ENCODE measurements at regions not wholly inside any gene's neighbourhood (a gene's known extent, or its start where the extent isn't known, plus 50 kb on each side); places are given as distances from the start of the nearest gene placed in this dataset.

DNA sequence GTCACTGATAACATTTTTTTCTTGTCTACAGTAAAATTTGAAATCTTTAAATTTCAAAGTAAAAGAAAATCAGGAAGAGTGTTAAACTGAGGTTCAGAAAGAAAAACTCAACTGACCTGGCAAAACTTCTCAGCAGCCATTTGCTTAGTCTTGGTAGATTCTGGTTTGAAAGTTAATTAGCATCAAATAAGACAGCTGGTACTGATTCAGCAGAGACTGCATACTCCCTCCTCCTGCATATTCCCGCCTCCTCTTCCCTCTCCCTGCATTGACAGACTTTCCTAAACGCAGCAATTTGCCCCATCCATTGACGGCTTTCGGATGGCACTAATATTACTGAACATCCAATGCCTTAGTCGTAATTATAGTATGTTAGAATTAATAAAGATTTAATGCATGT, 520.8 kb downstream of the FLRT2 start:
- TF ChIP-seq, protein P1, sequence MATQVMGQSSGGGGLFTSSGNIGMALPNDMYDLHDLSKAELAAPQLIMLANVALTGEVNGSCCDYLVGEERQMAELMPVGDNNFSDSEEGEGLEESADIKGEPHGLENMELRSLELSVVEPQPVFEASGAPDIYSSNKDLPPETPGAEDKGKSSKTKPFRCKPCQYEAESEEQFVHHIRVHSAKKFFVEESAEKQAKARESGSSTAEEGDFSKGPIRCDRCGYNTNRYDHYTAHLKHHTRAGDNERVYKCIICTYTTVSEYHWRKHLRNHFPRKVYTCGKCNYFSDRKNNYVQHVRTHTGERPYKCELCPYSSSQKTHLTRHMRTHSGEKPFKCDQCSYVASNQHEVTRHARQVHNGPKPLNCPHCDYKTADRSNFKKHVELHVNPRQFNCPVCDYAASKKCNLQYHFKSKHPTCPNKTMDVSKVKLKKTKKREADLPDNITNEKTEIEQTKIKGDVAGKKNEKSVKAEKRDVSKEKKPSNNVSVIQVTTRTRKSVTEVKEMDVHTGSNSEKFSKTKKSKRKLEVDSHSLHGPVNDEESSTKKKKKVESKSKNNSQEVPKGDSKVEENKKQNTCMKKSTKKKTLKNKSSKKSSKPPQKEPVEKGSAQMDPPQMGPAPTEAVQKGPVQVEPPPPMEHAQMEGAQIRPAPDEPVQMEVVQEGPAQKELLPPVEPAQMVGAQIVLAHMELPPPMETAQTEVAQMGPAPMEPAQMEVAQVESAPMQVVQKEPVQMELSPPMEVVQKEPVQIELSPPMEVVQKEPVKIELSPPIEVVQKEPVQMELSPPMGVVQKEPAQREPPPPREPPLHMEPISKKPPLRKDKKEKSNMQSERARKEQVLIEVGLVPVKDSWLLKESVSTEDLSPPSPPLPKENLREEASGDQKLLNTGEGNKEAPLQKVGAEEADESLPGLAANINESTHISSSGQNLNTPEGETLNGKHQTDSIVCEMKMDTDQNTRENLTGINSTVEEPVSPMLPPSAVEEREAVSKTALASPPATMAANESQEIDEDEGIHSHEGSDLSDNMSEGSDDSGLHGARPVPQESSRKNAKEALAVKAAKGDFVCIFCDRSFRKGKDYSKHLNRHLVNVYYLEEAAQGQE (IDR thresholded peaks at IDR 0.05; ENCODE audit: insufficient read depth in 1 of 2, low read depth in 2 of 2, low read length in 1 of 2), result no peak
- TF ChIP-seq CTCF (IDR thresholded peaks at IDR 0.05) (no peak), POLR2AphosphoS5 (IDR thresholded peaks at IDR 0.05; ENCODE audit: low read depth, low read length) (no peak), TCF7L2 (IDR thresholded peaks at IDR 0.05; ENCODE audit: low read depth, low read length) (no peak), SIN3A (IDR thresholded peaks at IDR 0.05; ENCODE audit: borderline replicate concordance, insufficient read depth, low read depth, low read length) (no peak)

Data from Panc1 (cell line).